HEK293 (cell line): ENCODE measurements at regions not wholly inside any gene's neighbourhood (a gene's known extent, or its start where the extent isn't known, plus 50 kb on each side); places are given as distances from the start of the nearest gene placed in this dataset.

ENCODE experiments used
- OSR2 ChIP-seq: fragments of 450-650 bp; formaldehyde crosslinking; IDR thresholded peaks from 2 replicates; pipeline ENCODE4 v1.5.1; 2016; ENCODE audit warnings: missing biosample characterization, missing genetic modification characterization
- REST ChIP-seq: fragments of 450-650 bp; formaldehyde crosslinking; IDR thresholded peaks from 2 replicates; pipeline ENCODE4 v1.5.1; 2016; ENCODE audit warnings: missing biosample characterization, missing genetic modification characterization
- ZNF24 ChIP-seq: fragments of 450-650 bp; formaldehyde crosslinking; IDR thresholded peaks from 2 replicates; pipeline ENCODE4 v1.5.1; 2016; ENCODE audit warnings: missing biosample characterization, missing genetic modification characterization
- ZNF274 ChIP-seq, 2 experiments: fragments of 200-500 bp in 1 of 2; fragments of 450-650 bp in 1 of 2; sonication (Bioruptor generic) in 1 of 2; formaldehyde crosslinking in 1 of 2; IDR thresholded peaks; 2 replicates each; pipeline versions ENCODE4 v1.5.1 to v1.6.1; 2014 to 2016; ENCODE audit warnings: borderline replicate concordance in 1 of 2, inconsistent platforms in 1 of 2, low read length in 1 of 2, missing biosample characterization in 1 of 2, missing genetic modification characterization in 1 of 2
- ZNF501 ChIP-seq: fragments of 450-650 bp; formaldehyde crosslinking; IDR thresholded peaks from 2 replicates; pipeline ENCODE4 v1.5.1; 2016; ENCODE audit warnings: missing biosample characterization, missing genetic modification characterization
- ZNF558 ChIP-seq: fragments of 450-650 bp; formaldehyde crosslinking; IDR thresholded peaks from 2 replicates; pipeline ENCODE4 v1.5.1; 2016; ENCODE audit warnings: missing biosample characterization, missing genetic modification characterization
- ZNF610 ChIP-seq: fragments of 450-650 bp; formaldehyde crosslinking; IDR thresholded peaks from 2 replicates; pipeline ENCODE4 v1.5.1; 2016; ENCODE audit warnings: missing biosample characterization, missing genetic modification characterization, borderline replicate concordance
- TF ChIP-seq, protein P1 (sequence below): fragments of 450-650 bp; formaldehyde crosslinking; IDR thresholded peaks from 2 replicates; pipeline ENCODE4 v1.5.1; 2016; ENCODE audit warnings: missing biosample characterization, missing genetic modification characterization
- TF ChIP-seq, protein P2 (sequence below): fragments of 450-650 bp; formaldehyde crosslinking; IDR thresholded peaks from 2 replicates; pipeline ENCODE4 v1.5.1; 2016; ENCODE audit warnings: missing biosample characterization, missing genetic modification characterization
- TF ChIP-seq, protein P3 (sequence below): fragments of 450-650 bp; formaldehyde crosslinking; IDR thresholded peaks from 2 replicates; pipeline ENCODE4 v1.5.1; 2017; ENCODE audit warnings: missing biosample characterization, missing genetic modification characterization

- TF ChIP-seq, protein P1, sequence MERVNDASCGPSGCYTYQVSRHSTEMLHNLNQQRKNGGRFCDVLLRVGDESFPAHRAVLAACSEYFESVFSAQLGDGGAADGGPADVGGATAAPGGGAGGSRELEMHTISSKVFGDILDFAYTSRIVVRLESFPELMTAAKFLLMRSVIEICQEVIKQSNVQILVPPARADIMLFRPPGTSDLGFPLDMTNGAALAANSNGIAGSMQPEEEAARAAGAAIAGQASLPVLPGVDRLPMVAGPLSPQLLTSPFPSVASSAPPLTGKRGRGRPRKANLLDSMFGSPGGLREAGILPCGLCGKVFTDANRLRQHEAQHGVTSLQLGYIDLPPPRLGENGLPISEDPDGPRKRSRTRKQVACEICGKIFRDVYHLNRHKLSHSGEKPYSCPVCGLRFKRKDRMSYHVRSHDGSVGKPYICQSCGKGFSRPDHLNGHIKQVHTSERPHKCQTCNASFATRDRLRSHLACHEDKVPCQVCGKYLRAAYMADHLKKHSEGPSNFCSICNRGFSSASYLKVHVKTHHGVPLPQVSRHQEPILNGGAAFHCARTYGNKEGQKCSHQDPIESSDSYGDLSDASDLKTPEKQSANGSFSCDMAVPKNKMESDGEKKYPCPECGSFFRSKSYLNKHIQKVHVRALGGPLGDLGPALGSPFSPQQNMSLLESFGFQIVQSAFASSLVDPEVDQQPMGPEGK (tag by site-specific recombination): no peak
- TF ChIP-seq, protein P2, sequence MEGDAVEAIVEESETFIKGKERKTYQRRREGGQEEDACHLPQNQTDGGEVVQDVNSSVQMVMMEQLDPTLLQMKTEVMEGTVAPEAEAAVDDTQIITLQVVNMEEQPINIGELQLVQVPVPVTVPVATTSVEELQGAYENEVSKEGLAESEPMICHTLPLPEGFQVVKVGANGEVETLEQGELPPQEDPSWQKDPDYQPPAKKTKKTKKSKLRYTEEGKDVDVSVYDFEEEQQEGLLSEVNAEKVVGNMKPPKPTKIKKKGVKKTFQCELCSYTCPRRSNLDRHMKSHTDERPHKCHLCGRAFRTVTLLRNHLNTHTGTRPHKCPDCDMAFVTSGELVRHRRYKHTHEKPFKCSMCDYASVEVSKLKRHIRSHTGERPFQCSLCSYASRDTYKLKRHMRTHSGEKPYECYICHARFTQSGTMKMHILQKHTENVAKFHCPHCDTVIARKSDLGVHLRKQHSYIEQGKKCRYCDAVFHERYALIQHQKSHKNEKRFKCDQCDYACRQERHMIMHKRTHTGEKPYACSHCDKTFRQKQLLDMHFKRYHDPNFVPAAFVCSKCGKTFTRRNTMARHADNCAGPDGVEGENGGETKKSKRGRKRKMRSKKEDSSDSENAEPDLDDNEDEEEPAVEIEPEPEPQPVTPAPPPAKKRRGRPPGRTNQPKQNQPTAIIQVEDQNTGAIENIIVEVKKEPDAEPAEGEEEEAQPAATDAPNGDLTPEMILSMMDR (tag by site-specific recombination): no peak
- TF ChIP-seq ZNF610 (tag by site-specific recombination) (no peak), OSR2 (no peak), ZNF558 (tag by site-specific recombination) (no peak), ZNF274 (IDR thresholded peaks at IDR 0.05; ENCODE audit: low read length) (no peak), ZNF274 (tag by site-specific recombination; IDR thresholded peaks at IDR 0.05; ENCODE audit: borderline replicate concordance) (no peak), REST (no peak), ZNF24 (no peak), ZNF501 (no peak)
- TF ChIP-seq, protein P3, sequence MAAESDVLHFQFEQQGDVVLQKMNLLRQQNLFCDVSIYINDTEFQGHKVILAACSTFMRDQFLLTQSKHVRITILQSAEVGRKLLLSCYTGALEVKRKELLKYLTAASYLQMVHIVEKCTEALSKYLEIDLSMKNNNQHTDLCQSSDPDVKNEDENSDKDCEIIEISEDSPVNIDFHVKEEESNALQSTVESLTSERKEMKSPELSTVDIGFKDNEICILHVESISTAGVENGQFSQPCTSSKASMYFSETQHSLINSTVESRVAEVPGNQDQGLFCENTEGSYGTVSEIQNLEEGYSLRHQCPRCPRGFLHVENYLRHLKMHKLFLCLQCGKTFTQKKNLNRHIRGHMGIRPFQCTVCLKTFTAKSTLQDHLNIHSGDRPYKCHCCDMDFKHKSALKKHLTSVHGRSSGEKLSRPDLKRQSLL (tag by site-specific recombination): no peak
Observed at GRCh38 chr14:25526290-25526689, 476.3 kb upstream of the STXBP6 start.
